Stomach (tissue), 8 donors: ENCODE measurements at regions not wholly inside any gene's neighbourhood (a gene's known extent, or its start where the extent isn't known, plus 50 kb on each side); places are given as distances from the start of the nearest gene placed in this dataset.

ENCODE experiments used
- DNase-seq, 2 donors: peaks; one replicate each; pipeline versions ENCODE4 v3.0.0 to v3.0.0-alpha.2; 2013 to 2019
- H3K27ac ChIP-seq, 5 donors: fragments of 200-600 bp in 4 of 5; sonication (generic) in 4 of 5; one replicate each; pipeline ENCODE4 v1.5.1; 2013 to 2019; ENCODE audit warnings: mild to moderate bottlenecking in 1 of 5, moderate library complexity in 1 of 5
- H3K27me3 ChIP-seq, 3 donors: fragments of 200-600 bp; sonication (generic); one replicate each; pipeline ENCODE4 v1.5.1; 2017 to 2019; ENCODE audit warnings: mixed run types in 1 of 3
- H3K36me3 ChIP-seq, 4 donors: fragments of 200-600 bp; sonication (generic); 1 replicate in 3 of 4; 2 replicates in 1 of 4; pipeline ENCODE4 v1.5.1; 2016 to 2019
- H3K4me1 ChIP-seq, 4 donors: fragments of 200-600 bp; sonication (generic); one replicate each; pipeline ENCODE4 v1.5.1; 2016 to 2019
- H3K4me3 ChIP-seq, 4 donors: fragments of 200-600 bp; sonication (generic) in 3 of 4; one replicate each; pipeline ENCODE4 v1.5.1; 2016 to 2019; ENCODE audit warnings: mild to moderate bottlenecking in 1 of 4
- H3K9me3 ChIP-seq, 4 donors: fragments of 200-600 bp; sonication (generic); one replicate each; pipeline ENCODE4 v1.5.1; 2016 to 2019
- CTCF ChIP-seq, 7 experiments: fragments of 450-650 bp in 4 of 7; fragments of 200-600 bp in 3 of 7; sonication (generic) in 3 of 7; IDR thresholded peaks; one replicate each; pipeline ENCODE4 v1.5.1; 2016 to 2019; ENCODE audit warnings: antibody characterized with exemption in 7 of 7, control low read depth in 2 of 7, mild to moderate bottlenecking in 1 of 7
- EP300 ChIP-seq: sonication (generic); formaldehyde crosslinking; IDR thresholded peaks from one replicate; pipeline ENCODE4 v1.6.1; 2017; ENCODE audit warnings: antibody characterized with exemption
- POLR2A ChIP-seq, 4 donors: fragments of 450-650 bp; IDR thresholded peaks; one replicate each; pipeline ENCODE4 v1.6.1; 2016; ENCODE audit warnings: antibody characterized with exemption in 4 of 4, control low read depth in 2 of 4, mild to moderate bottlenecking in 1 of 4, moderate library complexity in 1 of 4
- POLR2AphosphoS5 ChIP-seq, 3 donors: sonication (generic); formaldehyde crosslinking; IDR thresholded peaks; one replicate each; pipeline ENCODE4 v1.6.1; 2016; ENCODE audit warnings: antibody characterized with exemption in 3 of 3
- WGBS, 5 donors: extraction: QIAGEN DNeasy Blood & Tissue Kit in 3 of 5; methylation state at CpG; one replicate each; pipeline versions ENCODE4 v1.1.5 to v1.1.7; 2013 to 2018; 5-methylcytosine and 5-hydroxymethylcytosine counted together
- intact Hi-C: fragments of 100-400 bp; cut with DNase I; formaldehyde crosslinking; loops from one replicate; pipeline ENCODE4 v1.15.1; 2023; ENCODE audit warnings: low total_unique reads
- donor health status: healthy with polysubstance abuse.
- donor health status: Bipolar disorder and iron deficiency.
- donor health status: healthy.

GRCh38 chr13:72650051-72650700 is 77.3 kb downstream of the MZT1 start:
- Histone ChIP-seq H3K36me3 (no peaks in the 10 kb centered on the region), H3K4me1 (no peaks in the 10 kb centered on the region), H3K27me3 (no peaks in the 10 kb centered on the region), H3K9me3 (no peaks in the 10 kb centered on the region), H3K4me3 (no peak overlapping the region), H3K27ac (no peak overlapping the region)
- TF ChIP-seq EP300 (no peak), CTCF (IDR thresholded peaks at IDR 0.05) (no peak), POLR2AphosphoS5 (IDR thresholded peaks at IDR 0.05) (no peak), POLR2A (IDR thresholded peaks at IDR 0.05) (no peak)
- intact Hi-C loops = no loop called here
- DNase-seq = no peak
- WGBS, 5 donors = 50 to 64% (median 58%) methylated on average over 5 of the region's 5 CpGs

- DNase-seq = peak in 1 of 2 donors; percentile 11
- Histone ChIP-seq H3K4me3 (no peak overlapping the region), H3K4me1 (no peaks in the 10 kb centered on the region), H3K27me3 (no peaks in the 10 kb centered on the region), H3K27ac (no peak overlapping the region), H3K9me3 (no peaks in the 10 kb centered on the region), H3K36me3 (no peaks in the 10 kb centered on the region)
- intact Hi-C loops = no loop called here
- TF ChIP-seq POLR2AphosphoS5 (IDR thresholded peaks at IDR 0.05) = no peak
- TF ChIP-seq EP300 = no peak
- no peak for TF ChIP-seq POLR2A (IDR thresholded peaks at IDR 0.05)
- TF ChIP-seq CTCF (IDR thresholded peaks at IDR 0.05) = no peak
- 41 to 52% (median 49%) methylated on average over 8 of the region's 8 CpGs for WGBS, 5 donors
These were observed 78.8 kb downstream of the MZT1 start for GRCh38 chr13:72648513-72649065.

- TF ChIP-seq EP300 (no peak), POLR2AphosphoS5 (IDR thresholded peaks at IDR 0.05) (no peak), CTCF (IDR thresholded peaks at IDR 0.05) (no peak)
- Histone ChIP-seq H3K9me3 (no peaks in the 10 kb centered on the region), H3K4me1 (no peaks in the 10 kb centered on the region), H3K36me3 (no peaks in the 10 kb centered on the region), H3K27ac (no peak overlapping the region), H3K4me3 (no peak overlapping the region), H3K27me3 (no peaks in the 10 kb centered on the region)
- intact Hi-C loops = no loop called here
- 56 to 71% (median 69%) methylated on average over 2 of the region's 2 CpGs for WGBS, 5 donors
- no peak for DNase-seq
These were observed 80.0 kb downstream of the MZT1 start for GRCh38 chr13:72647422-72647821.

GRCh38 chr13:72645521-72645920 is 81.9 kb downstream of the MZT1 start:
- Histone ChIP-seq H3K36me3 (no peaks in the 10 kb centered on the region), H3K4me3 (no peak overlapping the region), H3K4me1 (no peaks in the 10 kb centered on the region), H3K9me3 (no peaks in the 10 kb centered on the region), H3K27me3 (no peaks in the 10 kb centered on the region), H3K27ac (no peak overlapping the region)
- 87 to 93% (median 91%) methylated on average over 4 of the region's 4 CpGs for WGBS, 5 donors
- DNase-seq = no peak
- TF ChIP-seq CTCF (IDR thresholded peaks at IDR 0.05) (no peak), POLR2AphosphoS5 (IDR thresholded peaks at IDR 0.05) (no peak), POLR2A (IDR thresholded peaks at IDR 0.05) (no peak), EP300 (no peak)
- intact Hi-C loops = no loop called here
